Endodermal cell (in vitro differentiated cells): ENCODE measurements at regions not wholly inside any gene's neighbourhood (a gene's known extent, or its start where the extent isn't known, plus 50 kb on each side); places are given as distances from the start of the nearest gene placed in this dataset.

ENCODE experiments used
- DNase-seq: peaks from one replicate; pipeline ENCODE4 v3.0.0-alpha.2; 2017
- H3K27ac ChIP-seq: 2 replicates; pipeline ENCODE4 v1.5.1; 2013; ENCODE audit warnings: mild to moderate bottlenecking, low read depth, low read length, moderate library complexity
- H3K27me3 ChIP-seq: 2 replicates; pipeline ENCODE4 v1.6.1; 2013; ENCODE audit warnings: mild to moderate bottlenecking, low read length, moderate library complexity; ENCODE audit not compliant: insufficient read depth, control insufficient read depth, poor library complexity, severe bottlenecking
- H3K36me3 ChIP-seq: 2 replicates; pipeline ENCODE4 v1.7.0; 2013; ENCODE audit warnings: mild to moderate bottlenecking, low read length, moderate library complexity; ENCODE audit not compliant: control insufficient read depth, insufficient read depth
- H3K4me1 ChIP-seq: one replicate; pipeline ENCODE4 v1.7.0; 2013; ENCODE audit warnings: low read length; ENCODE audit not compliant: control insufficient read depth, insufficient read depth
- H3K4me3 ChIP-seq: 2 replicates; pipeline ENCODE4 v1.5.1; 2013; ENCODE audit warnings: mild to moderate bottlenecking, low read length, moderate library complexity
- H3K9ac ChIP-seq: 2 replicates; pipeline ENCODE4 v1.6.1; 2013; ENCODE audit warnings: mild to moderate bottlenecking, low read length, moderate library complexity; ENCODE audit not compliant: poor library complexity, severe bottlenecking; ENCODE audit errors: extremely low read depth
- H3K9me3 ChIP-seq: 2 replicates; pipeline ENCODE4 v1.6.1; 2013; ENCODE audit warnings: mild to moderate bottlenecking, low read length, moderate library complexity; ENCODE audit not compliant: control insufficient read depth
- H3K27ac Mint-ChIP-seq: 2 replicates; pipeline ENCODE4 v1.8.0; 2020; ENCODE audit warnings: mixed read lengths
- H3K27me3 Mint-ChIP-seq: 2 replicates; pipeline ENCODE4 v1.8.0; 2021; ENCODE audit warnings: mild to moderate bottlenecking, mixed read lengths; ENCODE audit not compliant: insufficient read depth
- H3K36me3 Mint-ChIP-seq: 2 replicates; pipeline ENCODE4 v1.8.0; 2020; ENCODE audit warnings: low read depth, mixed read lengths
- H3K4me1 Mint-ChIP-seq: 2 replicates; pipeline ENCODE4 v1.8.0; 2020; ENCODE audit warnings: mixed read lengths
- H3K4me3 Mint-ChIP-seq: 2 replicates; pipeline ENCODE4 v1.8.0; 2020; ENCODE audit warnings: mild to moderate bottlenecking, moderate library complexity, mixed read lengths
- H3K9me3 Mint-ChIP-seq: 2 replicates; pipeline ENCODE4 v1.8.0; 2020; ENCODE audit warnings: mild to moderate bottlenecking, mixed read lengths
- WGBS, 2 experiments: methylation state at CpG; one replicate each; pipeline versions ENCODE4 v1.1.5 to v1.1.7; 2013; ENCODE audit warnings: missing lambda C conversion rate in 2 of 2, mixed read lengths in 1 of 2; ENCODE audit not compliant: insufficient coverage in 1 of 2, insufficient read length in 1 of 2; 5-methylcytosine and 5-hydroxymethylcytosine counted together
- TF ChIP-seq, protein P1 (sequence below): fragments of 200-600 bp; sonication (generic); conservative IDR thresholded peaks from 2 replicates; pipeline ENCODE4 v1.5.0; 2021; ENCODE audit warnings: antibody characterized with exemption, mild to moderate bottlenecking

DNA sequence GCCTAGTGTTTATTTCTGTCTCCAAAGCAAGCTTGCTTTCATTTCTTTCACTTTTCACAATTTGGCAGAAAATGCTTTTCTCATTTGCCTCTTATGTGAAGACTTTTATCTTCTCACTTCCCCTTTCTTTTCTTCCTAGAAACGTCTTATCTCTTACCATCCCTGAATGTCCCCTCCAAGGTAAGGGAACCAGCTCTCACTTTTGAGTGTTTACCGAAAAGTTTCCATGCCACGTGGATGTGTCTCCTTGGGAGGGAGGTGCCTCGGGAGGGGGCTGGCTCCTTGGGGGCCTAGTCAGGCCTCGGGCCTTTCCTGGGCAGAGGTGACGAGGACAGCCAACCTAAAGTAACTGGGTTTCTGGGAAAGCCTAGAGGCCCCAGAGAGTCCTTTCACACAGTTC is 127.4 kb downstream of the CD24 start:
- Histone ChIP-seq H3K27me3 (no peaks in the 10 kb centered on the region), H3K4me3 (no peak overlapping the region), H3K9me3 (peaks cover 8% of the 10 kb centered on the region), H3K27ac (no peak overlapping the region), H3K36me3 (no peaks in the 10 kb centered on the region), H3K4me1 (no peaks in the 10 kb centered on the region), H3K9ac (no peak overlapping the region)
- WGBS, 2 experiments = 76 to 82% methylated on average over 3 to 6 of the region's 6 CpGs
- DNase-seq = no peak
- Mint-ChIP-seq H3K4me1 (peaks cover 5% of the 10 kb centered on the region), H3K9me3 (peaks cover 8% of the 10 kb centered on the region), H3K27ac (no peak overlapping the region), H3K36me3 (no peaks in the 10 kb centered on the region), H3K27me3 (peaks cover 4% of the 10 kb centered on the region), H3K4me3 (no peak overlapping the region)
- TF ChIP-seq, protein P1, sequence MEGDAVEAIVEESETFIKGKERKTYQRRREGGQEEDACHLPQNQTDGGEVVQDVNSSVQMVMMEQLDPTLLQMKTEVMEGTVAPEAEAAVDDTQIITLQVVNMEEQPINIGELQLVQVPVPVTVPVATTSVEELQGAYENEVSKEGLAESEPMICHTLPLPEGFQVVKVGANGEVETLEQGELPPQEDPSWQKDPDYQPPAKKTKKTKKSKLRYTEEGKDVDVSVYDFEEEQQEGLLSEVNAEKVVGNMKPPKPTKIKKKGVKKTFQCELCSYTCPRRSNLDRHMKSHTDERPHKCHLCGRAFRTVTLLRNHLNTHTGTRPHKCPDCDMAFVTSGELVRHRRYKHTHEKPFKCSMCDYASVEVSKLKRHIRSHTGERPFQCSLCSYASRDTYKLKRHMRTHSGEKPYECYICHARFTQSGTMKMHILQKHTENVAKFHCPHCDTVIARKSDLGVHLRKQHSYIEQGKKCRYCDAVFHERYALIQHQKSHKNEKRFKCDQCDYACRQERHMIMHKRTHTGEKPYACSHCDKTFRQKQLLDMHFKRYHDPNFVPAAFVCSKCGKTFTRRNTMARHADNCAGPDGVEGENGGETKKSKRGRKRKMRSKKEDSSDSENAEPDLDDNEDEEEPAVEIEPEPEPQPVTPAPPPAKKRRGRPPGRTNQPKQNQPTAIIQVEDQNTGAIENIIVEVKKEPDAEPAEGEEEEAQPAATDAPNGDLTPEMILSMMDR = no peak

DNA sequence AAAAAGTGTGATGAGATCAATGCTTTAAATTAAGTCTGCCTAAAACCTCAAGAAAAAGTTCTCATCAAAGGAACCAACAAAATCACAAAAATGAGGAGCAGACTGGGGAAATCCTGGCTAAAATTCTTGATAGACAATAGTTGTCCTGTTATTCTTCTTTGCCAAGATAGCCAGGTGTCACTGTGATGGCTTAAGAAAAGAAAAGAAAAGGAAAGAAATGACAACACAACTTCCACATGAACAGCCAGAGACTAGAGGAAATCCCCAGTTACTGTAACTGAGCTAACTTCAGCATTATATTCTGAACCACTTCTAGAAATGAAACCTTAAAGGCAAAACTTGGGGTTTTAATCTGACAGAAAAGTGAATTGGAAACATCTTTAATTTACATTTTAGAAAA is 129.6 kb downstream of the CD24 start:
- Mint-ChIP-seq H3K4me1 (peaks cover 5% of the 10 kb centered on the region), H3K9me3 (no peaks in the 10 kb centered on the region), H3K36me3 (no peaks in the 10 kb centered on the region), H3K4me3 (no peak overlapping the region), H3K27me3 (peaks cover 4% of the 10 kb centered on the region), H3K27ac (no peak overlapping the region)
- no peak overlapping the region for H3K27ac ChIP-seq
- no peaks in the 10 kb centered on the region for H3K36me3 ChIP-seq
- TF ChIP-seq, protein P1 = no peak
- no peak overlapping the region for H3K4me3 ChIP-seq
- H3K4me1 ChIP-seq = no peaks in the 10 kb centered on the region
- DNase-seq = no peak
- no peak overlapping the region for H3K9ac ChIP-seq
- H3K27me3 ChIP-seq = no peaks in the 10 kb centered on the region
- H3K9me3 ChIP-seq = no peaks in the 10 kb centered on the region

DNA sequence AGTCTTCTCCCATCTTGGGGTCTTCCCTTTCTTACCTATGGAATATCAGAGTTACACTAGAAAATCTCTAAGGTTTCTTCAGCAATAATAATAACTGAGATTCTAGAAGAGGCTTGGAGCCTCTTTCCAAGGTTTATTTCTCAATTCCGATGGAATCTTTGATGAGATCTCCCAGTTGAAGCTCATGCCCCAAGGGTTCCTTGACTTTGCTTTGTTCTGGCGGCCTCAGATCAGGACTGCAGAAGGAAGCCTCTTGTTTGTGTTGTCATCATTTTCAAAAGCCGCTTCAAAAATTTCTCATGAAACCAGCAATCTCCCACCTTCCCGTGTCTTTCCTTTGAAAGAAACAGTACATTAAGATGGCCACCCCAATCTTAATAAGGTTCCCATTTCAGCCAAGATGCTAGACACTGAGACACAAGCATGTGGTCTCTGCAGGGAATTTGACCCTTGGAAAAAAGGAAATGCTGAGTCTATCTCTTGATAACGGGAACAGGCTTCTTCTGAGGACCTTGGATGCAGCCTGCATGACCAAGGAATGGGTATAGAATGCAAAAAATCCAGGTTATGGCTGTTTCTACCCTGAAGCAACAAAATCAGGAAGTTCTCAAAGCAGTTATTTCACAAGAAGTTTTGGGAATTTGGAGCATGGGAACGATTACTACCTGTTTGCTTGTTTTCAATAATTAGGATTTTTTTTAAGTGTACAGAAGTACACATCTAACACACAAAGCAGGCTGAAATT is 141.6 kb downstream of the CD24 start:
- DNase-seq = no peak
- no peaks in the 10 kb centered on the region for H3K4me1 Mint-ChIP-seq
- no peak overlapping the region for H3K4me3 ChIP-seq
- H3K36me3 Mint-ChIP-seq = no peaks in the 10 kb centered on the region
- no peaks in the 10 kb centered on the region for H3K27me3 Mint-ChIP-seq
- H3K9me3 ChIP-seq = no peaks in the 10 kb centered on the region
- H3K9me3 Mint-ChIP-seq = peaks cover 4% of the 10 kb centered on the region
- H3K4me1 ChIP-seq = no peaks in the 10 kb centered on the region
- H3K36me3 ChIP-seq = no peaks in the 10 kb centered on the region
- TF ChIP-seq, protein P1 = no peak
- H3K9ac ChIP-seq = no peak overlapping the region
- H3K27me3 ChIP-seq = no peaks in the 10 kb centered on the region
- no peak overlapping the region for H3K27ac ChIP-seq
- H3K27ac Mint-ChIP-seq = no peak overlapping the region
- no peak overlapping the region for H3K4me3 Mint-ChIP-seq
- WGBS, 2 experiments = 88 to 91% methylated on average over 5 to 6 of the region's 6 CpGs
